K562 (cell line): ENCODE measurements at regions not wholly inside any gene's neighbourhood (a gene's known extent, or its start where the extent isn't known, plus 50 kb on each side); places are given as distances from the start of the nearest gene placed in this dataset.

Source experiments
- ATAC-seq: fragments of 200-7000 bp; cut with Tn5 transposase; 3 replicates; pipeline ENCODE4 v1.9.1; 2020; ENCODE audit warnings: moderate library complexity
- BruUV-seq: library from RNA; stranded (reverse); fragments of 400-500 nt; replicated peaks from 2 replicates; lab custom pipeline; 2021; lab: Mats Ljungman, UMichigan
- CTCF ChIA-PET: fragments of 300-600 bp; formaldehyde crosslinking; extraction: SDS; loops from one replicate; lab custom pipeline; 2021; ENCODE audit warnings: low intra/inter-chr PET ratio; lab: Yijun Ruan, JAX
- POLR2A ChIA-PET: fragments of 300-600, 350-650 bp; sonication (Branson Sonifier 250); formaldehyde crosslinking; extraction: SDS; loops from one replicate; lab custom pipeline; 2021; ENCODE audit warnings: antibody characterized with exemption, inconsistent platforms; lab: Yijun Ruan, JAX
- DNase-seq, 4 experiments: peaks; one replicate each; pipeline versions ENCODE4 v3.0.0 to v3.0.0-alpha.2; 2011 to 2018; ENCODE audit warnings: low spot score in 3 of 4, mixed read lengths in 3 of 4; ENCODE audit errors: extremely low read depth in 1 of 4
- FAIRE-seq: peaks from 2 replicates; lab custom pipeline; 2011; peaks lifted over from hg19 to GRCh38; lab: Jason Lieb, UNC
- H2AFZ ChIP-seq: 2 replicates; pipeline ENCODE4 v1.6.0; 2011; ENCODE audit warnings: low read depth, low read length, control low read depth, inconsistent platforms
- H3K27ac ChIP-seq: fragments of 200-600 bp; 3 replicates; pipeline ENCODE4 v1.8.0; 2011; ENCODE audit warnings: low read depth, mild to moderate bottlenecking, control low read depth, inconsistent platforms, low read length, moderate library complexity, mixed read lengths; ENCODE audit errors: extremely low read depth
- H3K27me3 ChIP-seq, 2 experiments: fragments of 300-600 bp in 1 of 2; 2 replicates in 1 of 2; 3 replicates in 1 of 2; pipeline versions ENCODE4 v1.6.0 to v1.8.0; 2011; ENCODE audit warnings: inconsistent platforms in 2 of 2, low read length in 2 of 2, mild to moderate bottlenecking in 1 of 2, mixed read lengths in 1 of 2, moderate library complexity in 1 of 2; ENCODE audit not compliant: control insufficient read depth in 2 of 2, insufficient read depth in 2 of 2
- H3K36me3 ChIP-seq: fragments of 300-600 bp; 3 replicates; pipeline ENCODE4 v1.8.0; 2011; ENCODE audit warnings: mild to moderate bottlenecking, low read length, inconsistent platforms; ENCODE audit not compliant: control insufficient read depth, insufficient read depth
- H3K4me1 ChIP-seq, 2 experiments: fragments of 200-600 bp in 1 of 2; replicated peaks in 1 of 2; 2 replicates in 1 of 2; 3 replicates in 1 of 2; pipeline versions ENCODE4 v1.5.1 to v1.8.0; 2011; ENCODE audit warnings: inconsistent platforms in 2 of 2, low read length in 2 of 2, mild to moderate bottlenecking in 1 of 2, mixed read lengths in 1 of 2, moderate library complexity in 1 of 2; ENCODE audit not compliant: control insufficient read depth in 2 of 2, insufficient read depth in 2 of 2
- H3K4me2 ChIP-seq: 2 replicates; pipeline ENCODE4 v1.6.1; 2011; ENCODE audit warnings: low read length, control low read depth, inconsistent platforms, mixed read lengths; ENCODE audit not compliant: insufficient read depth
- H3K4me3 ChIP-seq: fragments of 200-600 bp; sonication (generic), shearing (Covaris generic); 2 replicates; pipeline ENCODE4 v1.5.1; 2016; ENCODE audit warnings: control low read depth, inconsistent platforms
- H3K79me2 ChIP-seq: fragments of 200-600 bp; 3 replicates; pipeline ENCODE4 v1.8.0; 2011; ENCODE audit warnings: low read length, inconsistent platforms; ENCODE audit not compliant: control insufficient read depth, insufficient read depth
- H3K9ac ChIP-seq, 2 experiments: 2 replicates each; pipeline versions ENCODE4 v1.6.0 to v1.6.1; 2011; ENCODE audit warnings: low read depth in 2 of 2, low read length in 2 of 2, control low read depth in 1 of 2, inconsistent platforms in 1 of 2, mild to moderate bottlenecking in 1 of 2, mixed read lengths in 1 of 2; ENCODE audit not compliant: insufficient read depth in 1 of 2
- H3K9me1 ChIP-seq: one replicate; pipeline ENCODE4 v1.6.0; 2011; ENCODE audit warnings: inconsistent platforms, mild to moderate bottlenecking, low read length, moderate library complexity; ENCODE audit not compliant: control insufficient read depth, insufficient read depth
- H3K9me3 ChIP-seq: replicated peaks from 2 replicates; pipeline ENCODE4 v1.5.1; 2011; ENCODE audit warnings: low read depth, low read length, inconsistent platforms; ENCODE audit not compliant: control insufficient read depth, insufficient read depth
- H4K20me1 ChIP-seq: replicated peaks from 2 replicates; pipeline ENCODE4 v1.6.1; 2011; ENCODE audit warnings: low read length, inconsistent platforms, mixed read lengths; ENCODE audit not compliant: control insufficient read depth, insufficient read depth
- ASH1L ChIP-seq: fragments of 450-650 bp; IDR thresholded peaks from 2 replicates; pipeline ENCODE4 v1.6.1; 2018; ENCODE audit warnings: borderline replicate concordance, mild to moderate bottlenecking, low read depth; ENCODE audit not compliant: partially characterized antibody
- C11orf30 ChIP-seq: fragments of 450-650 bp; IDR thresholded peaks from 2 replicates; pipeline ENCODE4 v1.6.1; 2016; ENCODE audit warnings: low read depth, mild to moderate bottlenecking
- CREBBP ChIP-seq: IDR thresholded peaks from one replicate; pipeline ENCODE4 v1.6.1; 2012; ENCODE audit warnings: low read depth, mild to moderate bottlenecking, control low read depth, inconsistent platforms, low read length
- CSDE1 ChIP-seq, 2 experiments: fragments of 450-650 bp; IDR thresholded peaks; 2 replicates each; pipeline ENCODE4 v1.6.1; 2016; ENCODE audit warnings: mild to moderate bottlenecking in 1 of 2
- DNMT1 ChIP-seq: fragments of 450-650 bp; IDR thresholded peaks from 2 replicates; pipeline ENCODE4 v1.6.1; 2016; ENCODE audit warnings: antibody characterized with exemption, mild to moderate bottlenecking
- ETV5 ChIP-seq: sonication (generic); formaldehyde crosslinking; IDR thresholded peaks from 2 replicates; pipeline ENCODE4 v1.4.0; 2020; ENCODE audit warnings: low read depth, mild to moderate bottlenecking, missing genetic modification reagents
- MAFF ChIP-seq: IDR thresholded peaks from 2 replicates; pipeline ENCODE4 v1.6.1; 2012; ENCODE audit warnings: low read length, improper control_type of control experiment
- MAFG ChIP-seq: fragments of 450-650 bp; conservative IDR thresholded peaks from 2 replicates; pipeline ENCODE4 v1.6.1; 2016; ENCODE audit warnings: missing genetic modification characterization, missing compliant biosample characterization
- MAFK ChIP-seq: IDR thresholded peaks from 2 replicates; pipeline ENCODE4 v1.6.1; 2011; ENCODE audit warnings: low read length, improper control_type of control experiment
- NFE2L1 ChIP-seq: fragments of 450-650 bp; IDR thresholded peaks from 2 replicates; pipeline ENCODE4 v1.6.1; 2016; ENCODE audit warnings: missing genetic modification characterization, low read depth, mild to moderate bottlenecking, missing compliant biosample characterization, moderate library complexity, borderline replicate concordance
- PRPF4 ChIP-seq: fragments of 200-400 bp; formaldehyde crosslinking; IDR thresholded peaks from one replicate; pipeline ENCODE4 v1.6.1; 2017; ENCODE audit warnings: low read length, low read depth, mild to moderate bottlenecking; ENCODE audit not compliant: insufficient read depth, poor library complexity, severe bottlenecking
- RBBP5 ChIP-seq: fragments of 200-600 bp; sonication (generic); IDR thresholded peaks from 2 replicates; pipeline ENCODE4 v1.6.1; 2012; ENCODE audit warnings: borderline replicate concordance, mild to moderate bottlenecking, low read length, control low read depth, inconsistent platforms; ENCODE audit not compliant: insufficient read depth, poor library complexity, severe bottlenecking
- SOX6 ChIP-seq: fragments of 450-650 bp; IDR thresholded peaks from 2 replicates; pipeline ENCODE4 v1.6.1; 2014; ENCODE audit warnings: mild to moderate bottlenecking
- STAG1 ChIP-seq: sonication (generic); formaldehyde crosslinking; IDR thresholded peaks from 2 replicates; pipeline ENCODE4 v1.5.0; 2020; ENCODE audit warnings: missing genetic modification reagents, borderline replicate concordance
- SUPT5H ChIP-seq: fragments of 450-650 bp; IDR thresholded peaks from 2 replicates; pipeline ENCODE4 v1.6.1; 2016
- ZNF316 ChIP-seq: fragments of 450-650 bp; IDR thresholded peaks from 2 replicates; pipeline ENCODE4 v1.6.1; 2016
- WGBS: fragments of 100-300 bp; shearing (Covaris generic); methylation state at CpG from one replicate; pipeline ENCODE4 v1.1.6; 2016; ENCODE audit warnings: low coverage, mixed read lengths; ENCODE audit not compliant: insufficient coverage; ENCODE audit errors: missing lambda C conversion rate; 5-methylcytosine and 5-hydroxymethylcytosine counted together
- in situ Hi-C: fragments of 300-500 bp; cut with MboI; formaldehyde crosslinking; loops from 4 replicates; pipeline ENCODE4 v1.15.0; 2018; ENCODE audit warnings: inconsistent platforms, mixed read lengths
- intact Hi-C: fragments of 100-400 bp; cut with micrococcal nuclease; formaldehyde crosslinking; loops from 2 replicates; pipeline ENCODE4 v1.14.2; 2022
- TF ChIP-seq, protein P1 (sequence below): fragments of 250-450 bp; sonication (Bioruptor Pico); IDR thresholded peaks from 2 replicates; pipeline ENCODE4 v1.8.0; 2022; ENCODE audit warnings: moderate library complexity, mild to moderate bottlenecking, inconsistent platforms
- TF ChIP-seq, protein P2 (sequence below): conservative IDR thresholded peaks from 2 replicates; pipeline ENCODE4 v1.6.1; 2011; ENCODE audit warnings: low read depth, mild to moderate bottlenecking, low read length; ENCODE audit not compliant: control insufficient read depth
- TF ChIP-seq, protein P3 (sequence below): sonication (generic); formaldehyde crosslinking; IDR thresholded peaks from 2 replicates; pipeline ENCODE4 v1.8.1; 2023; ENCODE audit warnings: mild to moderate bottlenecking, missing genetic modification reagents
- TF ChIP-seq, protein P4 (sequence below): fragments of 450-650 bp; formaldehyde crosslinking; IDR thresholded peaks from 2 replicates; pipeline ENCODE4 v1.4.0; 2022; ENCODE audit warnings: missing genetic modification characterization

DNA sequence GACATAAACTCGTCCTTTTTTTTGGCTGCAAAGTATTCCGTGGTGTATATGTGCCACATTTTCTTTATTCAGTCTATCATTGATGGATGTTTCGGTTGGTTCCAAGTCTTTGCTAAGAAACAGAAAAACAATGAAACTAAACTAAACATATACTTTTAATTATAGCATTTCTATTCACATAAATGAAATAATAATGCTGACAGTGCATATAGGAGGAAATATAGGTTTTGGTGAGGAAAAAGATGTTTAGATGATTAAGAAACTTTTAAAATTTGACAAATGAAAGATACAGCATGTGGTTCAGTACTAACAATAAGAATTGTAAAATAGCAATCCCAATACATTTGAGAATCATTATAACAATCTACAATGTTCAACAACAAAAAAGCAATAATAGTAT lies 1094.5 kb upstream of the CDH6 start:
- Histone ChIP-seq H2AFZ (no peak overlapping the region), H3K27me3 (no peaks in the 10 kb centered on the region), H3K9ac (no peak overlapping the region), H3K36me3 (no peaks in the 10 kb centered on the region), H3K9me3 (no peaks in the 10 kb centered on the region), H3K4me3 (no peak overlapping the region), H3K27ac (no peak overlapping the region), H4K20me1 (no peaks in the 10 kb centered on the region), H3K4me1 (no peaks in the 10 kb centered on the region), H3K79me2 (no peaks in the 10 kb centered on the region), H3K9me1 (no peaks in the 10 kb centered on the region), H3K4me2 (no peak overlapping the region)
- ChIA-PET POLR2A (no interaction called here), CTCF (no interaction called here)
- no TSS peak for BruUV-seq
- TF ChIP-seq, protein P1, sequence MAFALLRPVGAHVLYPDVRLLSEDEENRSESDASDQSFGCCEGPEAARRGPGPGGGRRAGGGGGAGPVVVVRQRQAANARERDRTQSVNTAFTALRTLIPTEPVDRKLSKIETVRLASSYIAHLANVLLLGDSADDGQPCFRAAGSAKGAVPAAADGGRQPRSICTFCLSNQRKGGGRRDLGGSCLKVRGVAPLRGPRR (CRISPR knock-in tag) = no peak
- no peak for TF ChIP-seq CREBBP
- no peak for TF ChIP-seq SUPT5H
- peak; percentile 81 for TF ChIP-seq MAFF
- no peak for TF ChIP-seq STAG1 (CRISPR knock-in tag)
- TF ChIP-seq C11orf30 = peak; percentile 68
- TF ChIP-seq ETV5 (CRISPR knock-in tag) = no peak
- TF ChIP-seq SOX6 = no peak
- no peak for TF ChIP-seq DNMT1
- peak; percentile 70 for TF ChIP-seq MAFG
- TF ChIP-seq CSDE1 (IDR thresholded peaks at IDR 0.05) = no peak
- TF ChIP-seq ZNF316 = peak; percentile 91
- no peak for TF ChIP-seq NFE2L1
- TF ChIP-seq RBBP5 = no peak
- TF ChIP-seq PRPF4 = no peak
- peak; percentile 87 for TF ChIP-seq MAFK
- TF ChIP-seq ASH1L = no peak
- TF ChIP-seq, protein P2, sequence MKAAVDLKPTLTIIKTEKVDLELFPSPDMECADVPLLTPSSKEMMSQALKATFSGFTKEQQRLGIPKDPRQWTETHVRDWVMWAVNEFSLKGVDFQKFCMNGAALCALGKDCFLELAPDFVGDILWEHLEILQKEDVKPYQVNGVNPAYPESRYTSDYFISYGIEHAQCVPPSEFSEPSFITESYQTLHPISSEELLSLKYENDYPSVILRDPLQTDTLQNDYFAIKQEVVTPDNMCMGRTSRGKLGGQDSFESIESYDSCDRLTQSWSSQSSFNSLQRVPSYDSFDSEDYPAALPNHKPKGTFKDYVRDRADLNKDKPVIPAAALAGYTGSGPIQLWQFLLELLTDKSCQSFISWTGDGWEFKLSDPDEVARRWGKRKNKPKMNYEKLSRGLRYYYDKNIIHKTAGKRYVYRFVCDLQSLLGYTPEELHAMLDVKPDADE = no peak
- TF ChIP-seq, protein P3, sequence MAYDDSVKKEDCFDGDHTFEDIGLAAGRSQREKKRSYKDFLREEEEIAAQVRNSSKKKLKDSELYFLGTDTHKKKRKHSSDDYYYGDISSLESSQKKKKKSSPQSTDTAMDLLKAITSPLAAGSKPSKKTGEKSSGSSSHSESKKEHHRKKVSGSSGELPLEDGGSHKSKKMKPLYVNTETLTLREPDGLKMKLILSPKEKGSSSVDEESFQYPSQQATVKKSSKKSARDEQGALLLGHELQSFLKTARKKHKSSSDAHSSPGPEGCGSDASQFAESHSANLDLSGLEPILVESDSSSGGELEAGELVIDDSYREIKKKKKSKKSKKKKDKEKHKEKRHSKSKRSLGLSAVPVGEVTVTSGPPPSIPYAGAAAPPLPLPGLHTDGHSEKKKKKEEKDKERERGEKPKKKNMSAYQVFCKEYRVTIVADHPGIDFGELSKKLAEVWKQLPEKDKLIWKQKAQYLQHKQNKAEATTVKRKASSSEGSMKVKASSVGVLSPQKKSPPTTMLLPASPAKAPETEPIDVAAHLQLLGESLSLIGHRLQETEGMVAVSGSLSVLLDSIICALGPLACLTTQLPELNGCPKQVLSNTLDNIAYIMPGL (CRISPR knock-in tag) = no peak
- TF ChIP-seq, protein P4, sequence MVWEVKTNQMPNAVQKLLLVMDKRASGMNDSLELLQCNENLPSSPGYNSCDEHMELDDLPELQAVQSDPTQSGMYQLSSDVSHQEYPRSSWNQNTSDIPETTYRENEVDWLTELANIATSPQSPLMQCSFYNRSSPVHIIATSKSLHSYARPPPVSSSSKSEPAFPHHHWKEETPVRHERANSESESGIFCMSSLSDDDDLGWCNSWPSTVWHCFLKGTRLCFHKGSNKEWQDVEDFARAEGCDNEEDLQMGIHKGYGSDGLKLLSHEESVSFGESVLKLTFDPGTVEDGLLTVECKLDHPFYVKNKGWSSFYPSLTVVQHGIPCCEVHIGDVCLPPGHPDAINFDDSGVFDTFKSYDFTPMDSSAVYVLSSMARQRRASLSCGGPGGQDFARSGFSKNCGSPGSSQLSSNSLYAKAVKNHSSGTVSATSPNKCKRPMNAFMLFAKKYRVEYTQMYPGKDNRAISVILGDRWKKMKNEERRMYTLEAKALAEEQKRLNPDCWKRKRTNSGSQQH (CRISPR knock-in tag) = no peak
- intact Hi-C loops = no loop called here
- FAIRE-seq (no peak), DNase-seq (no peak), ATAC-seq (no peak)
- in situ Hi-C loops = no loop called here
- WGBS = 8% methylated on average over 3 of the region's 3 CpGs
